Nucleus accumbens (tissue), 56 donors: ENCODE measurements at regions not wholly inside any gene's neighbourhood (a gene's known extent, or its start where the extent isn't known, plus 50 kb on each side); places are given as distances from the start of the nearest gene placed in this dataset.

ENCODE experiments used
- DNase-seq, 56 donors: peaks; one replicate each; lab custom pipeline; 2025; lab: John Stamatoyannopoulos, UW

GRCh38 chr7:112889268-112889667, 99.1 kb upstream of the TMEM168 start:
- no peak for DNase-seq

- no peak for DNase-seq
These were observed 98.6 kb upstream of the TMEM168 start for GRCh38 chr7:112888781-112889180.

- DNase-seq = no peak
These were observed 97.8 kb upstream of the TMEM168 start for GRCh38 chr7:112887976-112888375.

GRCh38 chr7:112887337-112887736, 97.1 kb upstream of the TMEM168 start:
- DNase-seq = no peak

- no peak for DNase-seq
These were observed 96.0 kb upstream of the TMEM168 start for GRCh38 chr7:112886208-112886607.

- DNase-seq = no peak
These were observed 92.8 kb upstream of the TMEM168 start for GRCh38 chr7:112882991-112883390.

- DNase-seq = no peak
These were observed 92.3 kb upstream of the TMEM168 start for GRCh38 chr7:112882511-112882910.

GRCh38 chr7:112882022-112882421, 91.8 kb upstream of the TMEM168 start:
- no peak for DNase-seq

- no peak for DNase-seq
These were observed 90.7 kb upstream of the TMEM168 start for GRCh38 chr7:112880818-112881418.

GRCh38 chr7:112877691-112878460, 87.7 kb upstream of the TMEM168 start:
- DNase-seq = no peak

GRCh38 chr7:112876877-112877276, 86.7 kb upstream of the TMEM168 start:
- no peak for DNase-seq

- no peak for DNase-seq
These were observed 84.7 kb upstream of the TMEM168 start for GRCh38 chr7:112874909-112875308.

GRCh38 chr7:112873831-112874553, 83.8 kb upstream of the TMEM168 start:
- DNase-seq = no peak

GRCh38 chr7:112869111-112869774, 79.0 kb upstream of the TMEM168 start:
- no peak for DNase-seq

- DNase-seq = no peak
These were observed 78.4 kb upstream of the TMEM168 start for GRCh38 chr7:112868609-112869008.

- DNase-seq = no peak
These were observed 76.2 kb upstream of the TMEM168 start for GRCh38 chr7:112866424-112866823.

GRCh38 chr7:112864380-112864779, 74.2 kb upstream of the TMEM168 start:
- DNase-seq = no peak

- no peak for DNase-seq
These were observed 68.6 kb upstream of the TMEM168 start for GRCh38 chr7:112858838-112859237.

GRCh38 chr7:112855227-112855626, 65.0 kb upstream of the TMEM168 start:
- no peak for DNase-seq

GRCh38 chr7:112854169-112854568, 64.0 kb upstream of the TMEM168 start:
- DNase-seq = no peak

- DNase-seq = no peak
These were observed 63.2 kb upstream of the TMEM168 start for GRCh38 chr7:112853422-112853821.
